Adrenal gland (tissue), 5 donors: ENCODE measurements at regions not wholly inside any gene's neighbourhood (a gene's known extent, or its start where the extent isn't known, plus 50 kb on each side); places are given as distances from the start of the nearest gene placed in this dataset.

Experiments used
- CTCF ChIP-seq, 6 experiments: fragments of 450-650 bp in 4 of 6; fragments of 200-600 bp in 2 of 6; sonication (generic) in 1 of 6; IDR thresholded peaks; 1 replicate in 5 of 6; 2 replicates in 1 of 6; pipeline versions ENCODE4 v1.5.1 to v1.8.0; 2016 to 2021; ENCODE audit warnings: antibody characterized with exemption in 6 of 6, mild to moderate bottlenecking in 2 of 6, moderate library complexity in 1 of 6
- POLR2A ChIP-seq, 2 donors: fragments of 450-650 bp; IDR thresholded peaks; one replicate each; pipeline ENCODE4 v1.6.1; 2017; ENCODE audit warnings: antibody characterized with exemption in 2 of 2, mild to moderate bottlenecking in 2 of 2, moderate library complexity in 1 of 2
- donor health status: DM: no; HTN: no; CAD: no.

GRCh38 chr12:90167518-90168208 lies 459.0 kb upstream of the ATP2B1 start:
- TF ChIP-seq POLR2A (IDR thresholded peaks at IDR 0.05) (no peak), CTCF (IDR thresholded peaks at IDR 0.05) (no peak)
